Liver (tissue), 7 donors: ENCODE measurements at regions not wholly inside any gene's neighbourhood (a gene's known extent, or its start where the extent isn't known, plus 50 kb on each side); places are given as distances from the start of the nearest gene placed in this dataset.

Source experiments
- DNase-seq: peaks from one replicate; pipeline ENCODE4 v3.0.0-alpha.2; 2017; ENCODE audit warnings: low spot score
- H3K27ac ChIP-seq, 2 donors: one replicate each; pipeline ENCODE4 v1.7.0; 2013; ENCODE audit warnings: inconsistent platforms in 2 of 2, low read length in 2 of 2, control low read depth in 1 of 2, low read depth in 1 of 2, mild to moderate bottlenecking in 1 of 2
- H3K27me3 ChIP-seq, 4 donors: one replicate each; pipeline versions ENCODE4 v1.6.1 to v1.7.0; 2013; ENCODE audit warnings: low read length in 3 of 4, inconsistent platforms in 1 of 4, mild to moderate bottlenecking in 1 of 4, moderate library complexity in 1 of 4; ENCODE audit not compliant: control insufficient read depth in 4 of 4, insufficient read depth in 4 of 4
- H3K36me3 ChIP-seq, 4 donors: one replicate each; pipeline versions ENCODE4 v1.6.1 to v1.7.0; 2013; ENCODE audit warnings: low read length in 3 of 4, mild to moderate bottlenecking in 3 of 4, low read depth in 1 of 4, moderate library complexity in 1 of 4; ENCODE audit not compliant: control insufficient read depth in 4 of 4, insufficient read depth in 3 of 4
- H3K4me1 ChIP-seq, 4 donors: one replicate each; pipeline versions ENCODE4 v1.6.1 to v1.7.0; 2013; ENCODE audit warnings: low read length in 3 of 4, mild to moderate bottlenecking in 3 of 4, moderate library complexity in 1 of 4; ENCODE audit not compliant: control insufficient read depth in 4 of 4, insufficient read depth in 4 of 4
- H3K4me3 ChIP-seq, 3 donors: one replicate each; pipeline versions ENCODE4 v1.6.1 to v1.7.0; 2013; ENCODE audit warnings: low read length in 3 of 3, control low read depth in 1 of 3, low read depth in 1 of 3, mild to moderate bottlenecking in 1 of 3
- H3K9ac ChIP-seq, 2 donors: one replicate each; pipeline ENCODE4 v1.7.0; 2013; ENCODE audit warnings: low read length in 2 of 2, mild to moderate bottlenecking in 2 of 2, moderate library complexity in 2 of 2, control low read depth in 1 of 2, low read depth in 1 of 2
- H3K9me3 ChIP-seq, 4 donors: one replicate each; pipeline versions ENCODE4 v1.6.1 to v1.7.0; 2013; ENCODE audit warnings: low read length in 3 of 4; ENCODE audit not compliant: control insufficient read depth in 4 of 4
- ATF3 ChIP-seq: IDR thresholded peaks from 2 replicates; pipeline ENCODE4 v1.6.1; 2016; ENCODE audit warnings: antibody characterized with exemption
- EGR1 ChIP-seq, 2 donors: IDR thresholded peaks; 2 replicates each; pipeline ENCODE4 v1.6.1; 2016 to 2018; ENCODE audit warnings: antibody characterized with exemption in 2 of 2, low read depth in 2 of 2
- FOXA1 ChIP-seq: IDR thresholded peaks from 2 replicates; pipeline ENCODE4 v1.6.1; 2016; ENCODE audit warnings: antibody characterized with exemption
- FOXA2 ChIP-seq: IDR thresholded peaks from 2 replicates; pipeline ENCODE4 v1.6.1; 2016; ENCODE audit warnings: antibody characterized with exemption
- GABPA ChIP-seq, 2 donors: IDR thresholded peaks in 1 of 2; conservative IDR thresholded peaks in 1 of 2; 2 replicates each; pipeline ENCODE4 v1.6.1; 2016; ENCODE audit warnings: antibody characterized with exemption in 2 of 2, mild to moderate bottlenecking in 1 of 2, moderate library complexity in 1 of 2
- HNF4A ChIP-seq, 2 donors: conservative IDR thresholded peaks; 2 replicates each; pipeline ENCODE4 v1.6.1; 2016; ENCODE audit warnings: antibody characterized with exemption in 2 of 2, mild to moderate bottlenecking in 2 of 2
- HNF4G ChIP-seq: IDR thresholded peaks from 2 replicates; pipeline ENCODE4 v1.6.1; 2016; ENCODE audit warnings: antibody characterized with exemption
- NR2F2 ChIP-seq: IDR thresholded peaks from 2 replicates; pipeline ENCODE4 v1.6.1; 2016; ENCODE audit warnings: antibody characterized with exemption
- RAD21 ChIP-seq, 2 donors: IDR thresholded peaks; 2 replicates each; pipeline ENCODE4 v1.6.1; 2016; ENCODE audit warnings: antibody characterized with exemption in 2 of 2, mild to moderate bottlenecking in 2 of 2
- RXRA ChIP-seq, 2 donors: IDR thresholded peaks; 2 replicates each; pipeline ENCODE4 v1.6.1; 2017 to 2018; ENCODE audit warnings: antibody characterized with exemption in 2 of 2, mild to moderate bottlenecking in 1 of 2
- SP1 ChIP-seq: IDR thresholded peaks from 2 replicates; pipeline ENCODE4 v1.6.1; 2018; ENCODE audit warnings: antibody characterized with exemption, mild to moderate bottlenecking
- TAF1 ChIP-seq: conservative IDR thresholded peaks from 2 replicates; pipeline ENCODE4 v1.6.1; 2016; ENCODE audit warnings: antibody characterized with exemption, mild to moderate bottlenecking
- YY1 ChIP-seq: IDR thresholded peaks from 2 replicates; pipeline ENCODE4 v1.6.1; 2016; ENCODE audit warnings: antibody characterized with exemption, mild to moderate bottlenecking
- ZBTB33 ChIP-seq: IDR thresholded peaks from 2 replicates; pipeline ENCODE4 v1.6.1; 2016; ENCODE audit warnings: antibody characterized with exemption
- WGBS: extraction: QIAGEN DNeasy Blood & Tissue Kit; methylation state at CpG from one replicate; pipeline ENCODE4 v1.1.7; 2013; 5-methylcytosine and 5-hydroxymethylcytosine counted together
- TF ChIP-seq, protein P1 (sequence below): IDR thresholded peaks from 2 replicates; pipeline ENCODE4 v1.6.1; 2016; ENCODE audit warnings: antibody characterized with exemption
- donor health status: healthy.
- donor health status: healthy.
- donor health status: healthy.
- donor health status: healthy.

DNA sequence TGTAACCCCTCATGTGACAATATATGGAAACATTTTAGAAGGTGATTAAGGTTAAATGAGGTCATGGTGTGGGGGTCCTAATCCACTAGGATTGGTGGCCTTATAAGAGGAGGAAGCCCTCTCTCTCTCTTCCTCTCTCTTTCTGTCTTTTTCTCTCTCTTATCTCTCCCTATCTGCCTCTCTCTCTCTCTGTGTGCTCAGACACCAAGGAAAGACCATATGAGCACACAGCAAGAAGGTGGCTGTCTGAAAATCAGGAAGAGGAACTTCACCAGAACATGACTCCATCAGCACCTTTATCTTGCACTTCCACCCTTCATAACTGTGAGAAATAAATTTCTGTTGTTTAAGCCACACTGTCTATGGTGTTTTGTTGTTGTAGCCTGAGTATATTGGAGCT is 1472.2 kb downstream of the PCDH7 start:
- Histone ChIP-seq H3K27me3 (no peaks in the 10 kb centered on the region), H3K9me3 (no peaks in the 10 kb centered on the region), H3K27ac (no peak overlapping the region), H3K36me3 (no peaks in the 10 kb centered on the region), H3K4me3 (no peak overlapping the region), H3K9ac (no peak overlapping the region), H3K4me1 (no peaks in the 10 kb centered on the region)
- TF ChIP-seq NR2F2 = no peak
- no peak for TF ChIP-seq RAD21 (IDR thresholded peaks at IDR 0.05)
- TF ChIP-seq YY1 = no peak
- TF ChIP-seq FOXA2 = no peak
- no peak for TF ChIP-seq GABPA (IDR thresholded peaks at IDR 0.05 in 1 of 2, conservative IDR thresholded peaks at IDR 0.05 in 1 of 2)
- no peak for TF ChIP-seq SP1
- no peak for TF ChIP-seq HNF4A (conservative IDR thresholded peaks at IDR 0.05)
- no peak for TF ChIP-seq RXRA (IDR thresholded peaks at IDR 0.05)
- DNase-seq = no peak

GRCh38 chr4:32192991-32193390 is 1472.8 kb downstream of the PCDH7 start:
- WGBS = 74% methylated on average over 4 of the region's 4 CpGs
- no peaks in the 10 kb centered on the region for H3K36me3 ChIP-seq
- H3K27ac ChIP-seq = no peak overlapping the region
- no peaks in the 10 kb centered on the region for H3K27me3 ChIP-seq
- no peaks in the 10 kb centered on the region for H3K9me3 ChIP-seq
- DNase-seq = no peak
- H3K9ac ChIP-seq = no peak overlapping the region
- no peak overlapping the region for H3K4me3 ChIP-seq
- TF ChIP-seq RAD21 (IDR thresholded peaks at IDR 0.05) (no peak), ZBTB33 (no peak), TAF1 (no peak), NR2F2 (no peak), FOXA1 (no peak)
- no peaks in the 10 kb centered on the region for H3K4me1 ChIP-seq

DNA sequence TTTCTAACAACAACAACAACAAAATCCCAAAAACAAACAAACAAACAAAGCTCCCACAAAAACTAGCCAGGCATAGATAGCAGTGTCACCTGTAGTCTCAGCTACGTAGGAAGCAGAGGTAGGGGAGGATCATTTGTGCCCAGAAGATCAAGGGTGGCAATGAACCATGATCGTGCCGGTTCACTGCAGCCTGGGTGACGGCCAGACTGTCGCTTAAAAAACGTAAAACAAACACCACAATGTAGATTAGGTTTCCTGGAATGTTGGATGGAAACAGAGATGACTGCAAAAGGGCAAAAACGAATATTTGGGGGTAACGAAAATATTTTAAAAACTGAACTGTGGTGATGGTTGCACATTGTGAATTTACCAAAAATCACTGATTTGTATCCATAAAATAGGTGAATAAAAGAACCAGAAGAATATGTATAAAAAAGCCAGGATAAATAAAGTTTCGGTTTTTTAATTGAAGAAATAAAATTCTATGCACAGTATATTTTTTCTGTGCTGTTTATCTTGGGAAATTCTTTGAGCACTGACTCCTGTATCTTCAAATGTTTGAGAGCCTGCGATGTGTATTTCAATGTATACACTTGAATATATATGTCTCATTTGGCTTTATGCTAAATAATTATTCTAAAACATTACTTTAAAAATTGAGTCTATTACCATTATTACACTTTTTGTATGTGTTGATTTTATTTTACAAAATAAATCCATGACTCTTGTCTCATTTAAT is 1477.0 kb downstream of the PCDH7 start:
- H3K36me3 ChIP-seq = no peaks in the 10 kb centered on the region
- 66% methylated on average over 10 of the region's 10 CpGs for WGBS
- no peaks in the 10 kb centered on the region for H3K9me3 ChIP-seq
- H3K27ac ChIP-seq = no peak overlapping the region
- H3K4me3 ChIP-seq = no peak overlapping the region
- DNase-seq = no peak
- TF ChIP-seq YY1 = no peak
- no peak for TF ChIP-seq EGR1 (IDR thresholded peaks at IDR 0.05; ENCODE audit: low read depth in 2 of 2)
- TF ChIP-seq GABPA (IDR thresholded peaks at IDR 0.05 in 1 of 2, conservative IDR thresholded peaks at IDR 0.05 in 1 of 2) = no peak
- TF ChIP-seq RXRA (IDR thresholded peaks at IDR 0.05) = no peak
- no peaks in the 10 kb centered on the region for H3K4me1 ChIP-seq
- H3K9ac ChIP-seq = no peak overlapping the region
- no peaks in the 10 kb centered on the region for H3K27me3 ChIP-seq

- Histone ChIP-seq H3K36me3 (no peaks in the 10 kb centered on the region), H3K9ac (no peak overlapping the region), H3K4me1 (no peaks in the 10 kb centered on the region), H3K9me3 (no peaks in the 10 kb centered on the region), H3K27ac (no peak overlapping the region), H3K27me3 (no peaks in the 10 kb centered on the region), H3K4me3 (no peak overlapping the region)
- no peak for DNase-seq
- TF ChIP-seq SP1 = no peak
- TF ChIP-seq FOXA2 = no peak
- no peak for TF ChIP-seq FOXA1
- no peak for TF ChIP-seq YY1
- TF ChIP-seq HNF4A (conservative IDR thresholded peaks at IDR 0.05) = no peak
- TF ChIP-seq, protein P1, sequence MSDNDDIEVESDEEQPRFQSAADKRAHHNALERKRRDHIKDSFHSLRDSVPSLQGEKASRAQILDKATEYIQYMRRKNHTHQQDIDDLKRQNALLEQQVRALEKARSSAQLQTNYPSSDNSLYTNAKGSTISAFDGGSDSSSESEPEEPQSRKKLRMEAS = no peak
- TF ChIP-seq RXRA (IDR thresholded peaks at IDR 0.05) = no peak
- no peak for TF ChIP-seq EGR1 (IDR thresholded peaks at IDR 0.05; ENCODE audit: low read depth in 2 of 2)
- no peak for TF ChIP-seq RAD21 (IDR thresholded peaks at IDR 0.05)
- no peak for TF ChIP-seq ZBTB33
- TF ChIP-seq GABPA (IDR thresholded peaks at IDR 0.05 in 1 of 2, conservative IDR thresholded peaks at IDR 0.05 in 1 of 2) = no peak
- TF ChIP-seq HNF4G = no peak
- no peak for TF ChIP-seq ATF3
- WGBS = 74% methylated on average over 8 of the region's 8 CpGs
Observed at GRCh38 chr4:32199639-32200038, 1479.5 kb downstream of the PCDH7 start.
